HG02973 (cell line): ENCODE measurements at regions not wholly inside any gene's neighbourhood (a gene's known extent, or its start where the extent isn't known, plus 50 kb on each side); places are given as distances from the start of the nearest gene placed in this dataset.
"Not testable (repeated sequence)": the region's sequence is repeated elsewhere in the genome, so short reads cannot be mapped to it uniquely, and the experiment has no call there.

Source experiments
- ATAC-seq: cut with Tn5 transposase; IDR thresholded peaks from one replicate; pipeline ENCODE4 v1.9.1; 2021; ENCODE audit warnings: moderate library complexity; ENCODE audit not compliant: unreplicated experiment

GRCh38 chr12:89289720-89290119 is 62.6 kb downstream of the DUSP6 start:
- ATAC-seq: no peak

GRCh38 chr12:89288959-89289358 is 63.3 kb downstream of the DUSP6 start:
- ATAC-seq: no peak

GRCh38 chr12:89286501-89286900 is 65.8 kb downstream of the DUSP6 start:
- no peak for ATAC-seq

- ATAC-seq: no peak
Measured at GRCh38 chr12:89281539-89281867, 70.8 kb downstream of the DUSP6 start.

GRCh38 chr12:89280833-89281538 is 71.3 kb downstream of the DUSP6 start:
- ATAC-seq: no peak

- no peak for ATAC-seq
Measured at GRCh38 chr12:89279499-89279898, 72.8 kb downstream of the DUSP6 start.

- no peak for ATAC-seq
Measured at GRCh38 chr12:89278862-89279261, 73.4 kb downstream of the DUSP6 start.

GRCh38 chr12:89278169-89278568 is 74.1 kb downstream of the DUSP6 start:
- no peak for ATAC-seq

- no peak for ATAC-seq
Measured at GRCh38 chr12:89276860-89277259, 75.4 kb downstream of the DUSP6 start.

- no peak for ATAC-seq
Measured at GRCh38 chr12:89273525-89273924, 78.8 kb downstream of the DUSP6 start.

- no peak for ATAC-seq
Measured at GRCh38 chr12:89270548-89270947, 81.8 kb downstream of the DUSP6 start.

- ATAC-seq: no peak
Measured at GRCh38 chr12:89269174-89269573, 83.1 kb downstream of the DUSP6 start.

GRCh38 chr12:89267404-89267803 is 84.9 kb downstream of the DUSP6 start:
- no peak for ATAC-seq

GRCh38 chr12:89266574-89267188 is 85.6 kb downstream of the DUSP6 start:
- ATAC-seq: not testable (repeated sequence)

GRCh38 chr12:89264837-89265236 is 87.5 kb downstream of the DUSP6 start:
- ATAC-seq: no peak

GRCh38 chr12:89263900-89264299 is 88.4 kb downstream of the DUSP6 start:
- no peak for ATAC-seq

- ATAC-seq: no peak
Measured at GRCh38 chr12:89262855-89263552, 89.3 kb downstream of the DUSP6 start.

- ATAC-seq: no peak
Measured at GRCh38 chr12:89261982-89262381, 90.3 kb downstream of the DUSP6 start.

GRCh38 chr12:89260841-89261637 is 91.3 kb downstream of the DUSP6 start:
- ATAC-seq: no peak

- no peak for ATAC-seq
Measured at GRCh38 chr12:89259821-89260220, 92.5 kb downstream of the DUSP6 start.

- ATAC-seq: no peak
Measured at GRCh38 chr12:89258240-89258969, 93.9 kb downstream of the DUSP6 start.
